22Rv1 (cell line): ENCODE measurements at regions not wholly inside any gene's neighbourhood (a gene's known extent, or its start where the extent isn't known, plus 50 kb on each side); places are given as distances from the start of the nearest gene placed in this dataset.
"Not testable (repeated sequence)": the region's sequence is repeated elsewhere in the genome, so short reads cannot be mapped to it uniquely, and the experiment has no call there.

Source experiments
- H3K27ac ChIP-seq: fragments of 450-650 bp; 2 replicates; pipeline ENCODE4 v1.5.1; 2017
- CTCF ChIP-seq: fragments of 450-650 bp; IDR thresholded peaks from 2 replicates; pipeline ENCODE4 v1.5.1; 2017; ENCODE audit warnings: mild to moderate bottlenecking
- ZFX ChIP-seq: fragments of 450-650 bp; IDR thresholded peaks from 2 replicates; pipeline ENCODE4 v1.6.1; 2017; ENCODE audit warnings: antibody characterized with exemption, borderline replicate concordance

- TF ChIP-seq CTCF (no peak), ZFX (no peak)
- no peak overlapping the region for H3K27ac ChIP-seq
Measured at GRCh38 chr2:144006139-144006538, 513.8 kb downstream of the ZEB2 start.

DNA sequence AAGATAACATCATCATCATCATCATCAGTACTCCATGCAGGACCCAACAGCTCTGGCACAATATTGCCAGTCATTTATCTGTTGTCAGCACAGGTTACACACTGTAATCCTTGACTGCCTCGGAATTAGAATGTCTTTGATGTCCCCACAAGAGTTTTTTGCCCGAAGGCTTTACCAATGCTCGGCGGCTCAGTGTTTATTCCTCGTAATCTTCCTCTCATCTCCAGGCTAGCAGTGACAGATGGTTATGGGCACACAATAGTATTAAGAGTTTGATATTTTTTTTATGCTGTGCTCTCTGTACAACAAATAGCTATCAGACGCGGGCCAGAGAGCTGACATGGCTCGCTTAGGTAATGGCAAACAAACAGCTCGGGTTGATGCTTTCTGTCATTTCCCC is 515.2 kb downstream of the ZEB2 start:
- TF ChIP-seq ZFX (no peak), CTCF (no peak)
- no peak overlapping the region for H3K27ac ChIP-seq

DNA sequence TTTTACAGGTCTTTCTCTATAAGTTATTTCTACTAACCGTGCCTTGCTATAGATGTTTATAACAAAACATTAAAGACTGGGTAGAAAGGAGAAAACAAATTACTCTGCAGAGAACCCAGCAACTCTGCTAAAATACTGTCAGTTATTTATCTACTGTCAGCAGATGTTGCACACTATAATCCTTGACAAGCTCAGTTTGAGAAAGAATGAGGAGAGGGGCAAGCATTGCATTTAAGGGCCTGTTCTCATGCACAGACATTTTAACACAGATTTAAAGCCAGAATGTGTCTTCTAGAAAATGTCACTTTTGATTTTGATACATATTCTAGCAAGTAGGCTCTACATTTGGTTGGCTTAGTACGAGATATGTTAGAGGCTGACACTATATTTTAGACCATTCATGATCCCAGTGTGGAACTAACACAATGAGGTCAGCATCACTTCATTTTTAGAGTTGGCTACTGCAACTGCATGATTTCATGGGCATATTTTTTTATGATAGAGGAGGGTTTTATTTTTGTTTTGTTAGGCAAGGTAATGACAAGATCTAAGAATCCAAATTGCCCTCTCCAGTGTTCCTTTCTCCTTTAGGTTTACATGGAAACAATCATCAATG is 516.4 kb downstream of the ZEB2 start:
- H3K27ac ChIP-seq: no peak overlapping the region
- TF ChIP-seq CTCF: no peak
- TF ChIP-seq ZFX: no peak

DNA sequence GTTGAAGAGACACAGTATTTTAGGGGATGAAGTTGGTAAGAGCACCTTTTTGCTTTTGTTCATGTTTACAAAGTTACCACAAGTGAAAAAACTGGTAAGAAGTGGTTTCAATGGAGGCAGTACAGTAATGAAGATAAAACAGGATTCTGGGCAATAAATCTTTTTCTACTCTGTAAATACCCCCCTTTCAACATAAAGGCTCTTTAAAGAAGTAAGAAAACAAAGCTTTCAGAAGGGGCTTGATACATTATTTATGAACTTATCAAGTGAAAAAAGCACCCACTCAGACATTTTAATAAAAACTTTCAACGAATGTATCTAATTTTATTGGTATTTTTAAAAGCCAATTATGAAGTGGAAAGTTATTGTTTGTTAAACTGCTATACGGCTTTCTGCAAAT is 522.9 kb downstream of the ZEB2 start:
- TF ChIP-seq CTCF (no peak), ZFX (no peak)
- no peak overlapping the region for H3K27ac ChIP-seq

GRCh38 chr2:143994961-143995360 is 525.0 kb downstream of the ZEB2 start:
- H3K27ac ChIP-seq: no peak overlapping the region
- TF ChIP-seq ZFX (no peak), CTCF (no peak)

DNA sequence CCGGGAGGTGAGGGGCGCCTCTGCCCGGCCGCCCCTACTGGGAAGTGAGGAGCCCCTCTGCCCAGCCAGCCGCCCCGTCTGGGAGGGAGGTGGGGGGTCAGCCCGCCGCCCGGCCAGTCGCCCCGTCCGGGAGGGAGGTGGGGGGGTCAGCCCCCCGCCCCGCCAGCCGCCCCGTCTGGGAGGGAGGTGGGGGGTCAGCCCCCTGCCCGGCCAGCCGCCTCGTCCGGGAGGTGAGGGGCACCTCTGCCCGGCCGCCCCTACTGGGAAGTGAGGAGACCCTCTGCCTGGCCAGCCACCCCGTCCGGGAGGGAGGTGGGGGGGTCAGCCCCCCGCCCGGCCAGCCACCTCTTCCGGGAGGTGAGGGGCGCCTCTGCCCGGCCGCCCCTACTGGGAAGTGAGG is 528.3 kb downstream of the ZEB2 start:
- not testable (repeated sequence) for H3K27ac ChIP-seq

DNA sequence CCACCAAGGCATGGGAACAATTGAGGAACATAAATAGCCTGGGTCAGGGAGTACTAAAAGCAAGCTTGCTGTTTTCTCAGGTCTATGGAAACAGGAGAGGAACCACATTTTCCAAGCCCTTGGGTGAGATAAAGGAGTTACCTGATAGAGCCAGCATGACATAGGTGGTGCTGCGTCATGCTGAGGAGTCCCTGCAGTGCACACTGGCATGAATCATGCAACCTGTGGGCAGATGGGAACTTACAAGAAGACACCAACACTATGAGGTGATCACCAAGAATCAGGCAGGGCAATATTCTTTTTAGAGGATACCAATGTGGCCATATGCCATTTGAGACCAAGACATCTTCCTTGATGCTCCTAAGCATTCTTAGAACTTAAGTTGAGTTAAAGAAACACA is 531.8 kb downstream of the ZEB2 start:
- H3K27ac ChIP-seq: no peak overlapping the region
- TF ChIP-seq CTCF (no peak), ZFX (no peak)

DNA sequence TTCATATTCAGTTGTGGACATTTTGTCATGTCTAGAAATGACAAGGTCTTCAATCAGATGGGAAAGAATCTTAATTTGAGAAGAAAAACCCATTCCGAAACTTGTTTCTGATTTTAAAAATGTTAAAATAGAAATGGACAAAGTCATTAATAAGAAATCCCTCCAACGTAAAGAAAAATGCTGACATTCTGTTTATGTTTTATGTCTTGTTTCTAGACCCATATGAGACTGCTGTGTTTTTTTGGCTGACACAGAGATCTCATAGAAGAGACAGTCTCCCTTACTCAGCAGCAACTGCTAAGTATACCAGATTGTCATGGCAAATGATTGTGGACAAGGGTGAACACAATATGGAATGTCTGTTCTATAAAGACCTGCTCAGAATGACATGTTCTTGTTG is 538.5 kb downstream of the ZEB2 start:
- TF ChIP-seq ZFX (no peak), CTCF (no peak)
- H3K27ac ChIP-seq: no peak overlapping the region
